ENCODE measurements at regions not wholly inside any gene's neighbourhood (a gene's known extent, or its start where the extent isn't known, plus 50 kb on each side); places are given as distances from the start of the nearest gene placed in this dataset.

DNA sequence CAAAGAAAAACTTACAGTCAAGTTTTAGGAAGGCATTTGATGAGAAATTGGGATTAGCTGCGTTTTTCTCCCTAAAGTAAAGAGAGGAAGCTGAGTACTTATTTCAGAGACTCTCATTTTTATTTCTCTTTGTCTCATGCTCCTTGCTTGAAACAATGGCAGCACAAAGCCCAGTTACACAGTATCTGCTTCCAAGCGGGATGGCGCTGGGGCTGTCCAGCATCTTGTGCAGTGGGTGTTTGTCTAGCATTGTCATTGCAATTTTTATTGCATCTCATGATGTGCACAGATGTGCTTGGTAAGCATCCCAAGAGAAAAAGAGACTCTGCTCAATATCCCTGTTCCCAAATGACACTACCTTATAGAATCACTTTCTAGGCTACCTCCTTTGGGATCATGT, 102.8 kb upstream of the ZNF521 start:
- no peaks in the 10 kb centered on the region for H3K4me1 Mint-ChIP-seq
- H3K9me3 ChIP-seq (ENCODE audit: control insufficient read depth in 2 of 3, low read length in 3 of 3): no peaks in the 10 kb centered on the region
- no peaks in the 10 kb centered on the region for H3K4me1 ChIP-seq (ENCODE audit: control insufficient read depth in 2 of 2, insufficient read depth in 2 of 2, low read length in 2 of 2)
- H3K4me3 ChIP-seq (ENCODE audit: low read length): no peak overlapping the region
- ATAC-seq (no peak), DNase-seq (no peak)
- H3K27ac ChIP-seq (ENCODE audit: low read depth, low read length): no peak overlapping the region
- ChIA-PET POLR2A (no interaction called here), CTCF (no interaction called here)
- intact Hi-C loops (cut with micrococcal nuclease): no loop called here
- H3K4me3 Mint-ChIP-seq: no peak overlapping the region
- peaks cover 0 to 15% (median 3%) of the 10 kb centered on the region in 11 donors for H3K9me3 Mint-ChIP-seq
- no peaks in the 10 kb centered on the region for H3K36me3 ChIP-seq (ENCODE audit: control insufficient read depth in 2 of 3, insufficient read depth in 3 of 3, low read length in 3 of 3)
- peaks cover 0 to 13% (median 5%) of the 10 kb centered on the region in 5 donors for H3K27me3 Mint-ChIP-seq
- H3K27ac Mint-ChIP-seq: no peak overlapping the region
- H3K36me3 Mint-ChIP-seq: no peaks in the 10 kb centered on the region
- H3K27me3 ChIP-seq (ENCODE audit: control insufficient read depth in 2 of 2, insufficient read depth in 2 of 2, low read length in 2 of 2): no peaks in the 10 kb centered on the region

DNA sequence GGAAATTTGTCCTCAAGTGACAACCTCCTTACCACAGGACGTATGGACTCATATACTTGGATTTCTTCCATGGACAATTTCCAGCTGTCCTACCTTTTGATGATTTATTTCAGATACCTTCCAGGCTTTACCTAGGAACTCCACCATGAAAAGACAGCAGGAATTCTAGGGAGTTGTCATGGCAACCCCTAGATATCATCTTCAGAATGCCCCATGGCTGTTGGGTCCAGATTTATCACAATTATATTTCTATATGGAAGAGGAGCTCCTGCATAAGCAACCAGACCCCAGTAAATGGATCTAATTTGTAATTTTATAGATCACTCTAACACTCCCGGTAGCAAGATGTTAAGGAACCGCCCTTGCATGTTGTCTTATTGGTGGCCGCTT, 102.3 kb upstream of the ZNF521 start:
- DNase-seq (no peak), ATAC-seq (no peak)
- Mint-ChIP-seq H3K27ac (no peak overlapping the region), H3K27me3 (peaks cover 0 to 13% (median 5%) of the 10 kb centered on the region in 5 donors), H3K4me3 (no peak overlapping the region), H3K9me3 (peaks cover 0 to 15% (median 3%) of the 10 kb centered on the region in 11 donors), H3K36me3 (no peaks in the 10 kb centered on the region), H3K4me1 (no peaks in the 10 kb centered on the region)
- H3K27me3 ChIP-seq (ENCODE audit: control insufficient read depth in 2 of 2, insufficient read depth in 2 of 2, low read length in 2 of 2): no peaks in the 10 kb centered on the region
- intact Hi-C loops (cut with micrococcal nuclease): no loop called here
- no peaks in the 10 kb centered on the region for H3K4me1 ChIP-seq (ENCODE audit: control insufficient read depth in 2 of 2, insufficient read depth in 2 of 2, low read length in 2 of 2)
- H3K9me3 ChIP-seq (ENCODE audit: control insufficient read depth in 2 of 3, low read length in 3 of 3): no peaks in the 10 kb centered on the region
- H3K4me3 ChIP-seq (ENCODE audit: low read length): no peak overlapping the region
- no peaks in the 10 kb centered on the region for H3K36me3 ChIP-seq (ENCODE audit: control insufficient read depth in 2 of 3, insufficient read depth in 3 of 3, low read length in 3 of 3)
- POLR2A ChIA-PET: no interaction called here
- CTCF ChIA-PET: no interaction called here
- H3K27ac ChIP-seq (ENCODE audit: low read depth, low read length): no peak overlapping the region

DNA sequence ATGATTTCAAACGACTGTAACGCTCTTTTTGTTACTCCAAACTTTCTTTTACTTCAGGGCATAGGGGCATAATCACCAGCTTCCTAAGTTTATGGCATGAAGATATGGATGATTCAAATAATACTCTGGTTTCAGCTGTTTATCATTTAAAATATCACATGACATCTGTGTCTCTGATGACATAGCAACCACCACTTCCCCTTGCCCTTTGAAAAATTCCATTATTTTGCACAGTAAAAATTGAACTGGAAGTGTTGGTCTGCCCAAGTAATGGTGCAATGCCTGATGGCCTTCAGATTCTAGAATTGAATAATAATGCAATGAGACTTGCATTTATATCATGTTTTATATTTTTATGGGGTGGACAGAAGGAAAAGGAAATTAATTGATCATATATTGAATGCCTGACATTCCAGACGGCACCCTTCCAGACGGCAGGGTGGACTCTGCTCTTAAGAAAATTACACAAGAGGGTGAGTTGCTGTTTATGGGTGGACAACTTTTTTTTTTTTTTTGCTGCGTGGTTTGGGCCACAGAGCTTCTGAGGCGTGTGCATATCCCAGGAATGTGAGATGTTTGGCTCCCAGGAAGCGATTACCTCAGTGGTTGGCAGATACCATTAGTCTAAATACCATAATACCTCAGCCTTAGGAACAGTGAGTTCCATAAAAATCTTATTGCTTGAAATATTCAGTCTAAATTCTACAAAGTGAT, 101.7 kb upstream of the ZNF521 start:
- peaks cover 0 to 13% (median 5%) of the 10 kb centered on the region in 5 donors for H3K27me3 Mint-ChIP-seq
- H3K4me1 Mint-ChIP-seq: no peaks in the 10 kb centered on the region
- Histone ChIP-seq H3K36me3 (ENCODE audit: control insufficient read depth in 2 of 3, insufficient read depth in 3 of 3, low read length in 3 of 3) (no peaks in the 10 kb centered on the region), H3K9me3 (ENCODE audit: control insufficient read depth in 2 of 3, low read length in 3 of 3) (no peaks in the 10 kb centered on the region), H3K27ac (ENCODE audit: low read depth, low read length) (no peak overlapping the region), H3K4me3 (ENCODE audit: low read length) (no peak overlapping the region), H3K27me3 (ENCODE audit: control insufficient read depth in 2 of 2, insufficient read depth in 2 of 2, low read length in 2 of 2) (no peaks in the 10 kb centered on the region), H3K4me1 (ENCODE audit: control insufficient read depth in 2 of 2, insufficient read depth in 2 of 2, low read length in 2 of 2) (no peaks in the 10 kb centered on the region)
- DNase-seq (no peak), ATAC-seq (no peak)
- H3K9me3 Mint-ChIP-seq: peaks cover 0 to 17% (median 5%) of the 10 kb centered on the region in 11 donors
- no peak overlapping the region for H3K27ac Mint-ChIP-seq
- intact Hi-C loops (cut with micrococcal nuclease): no loop called here
- POLR2A ChIA-PET: no interaction called here
- CTCF ChIA-PET: no interaction called here
- H3K36me3 Mint-ChIP-seq: no peaks in the 10 kb centered on the region
- H3K4me3 Mint-ChIP-seq: no peak overlapping the region

DNA sequence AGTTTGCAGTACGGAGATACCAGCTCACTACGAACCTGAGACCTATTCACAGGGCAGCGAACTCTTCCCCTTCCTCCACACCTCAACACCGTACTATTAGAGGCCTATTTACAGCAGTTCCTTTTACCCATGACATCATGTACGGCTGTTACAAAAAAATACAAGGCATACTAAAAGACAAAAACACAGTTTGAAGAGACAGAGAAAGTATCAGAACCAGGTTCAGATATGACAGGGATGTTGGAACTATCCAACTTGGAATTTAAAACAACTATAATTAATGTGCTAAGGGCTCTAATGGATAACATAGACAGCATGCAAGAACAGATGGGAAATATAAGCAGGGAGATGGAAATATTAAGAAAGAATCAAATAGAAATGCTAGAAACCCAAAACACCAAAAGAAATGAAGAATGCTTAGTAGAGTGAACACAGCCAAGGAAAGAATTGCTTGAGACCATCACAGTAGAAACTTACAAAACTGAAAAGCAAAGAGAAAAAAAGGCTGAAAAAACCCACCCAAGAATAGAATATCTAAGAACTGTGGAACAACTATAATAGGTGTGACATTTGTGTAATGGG, 99.2 kb upstream of the ZNF521 start:
- Histone ChIP-seq H3K27ac (ENCODE audit: low read depth, low read length) (no peak overlapping the region), H3K36me3 (ENCODE audit: control insufficient read depth in 2 of 3, insufficient read depth in 3 of 3, low read length in 3 of 3) (no peaks in the 10 kb centered on the region), H3K4me1 (ENCODE audit: control insufficient read depth in 2 of 2, insufficient read depth in 2 of 2, low read length in 2 of 2) (no peaks in the 10 kb centered on the region), H3K4me3 (ENCODE audit: low read length) (no peak overlapping the region), H3K9me3 (ENCODE audit: control insufficient read depth in 2 of 3, low read length in 3 of 3) (no peaks in the 10 kb centered on the region), H3K27me3 (ENCODE audit: control insufficient read depth in 2 of 2, insufficient read depth in 2 of 2, low read length in 2 of 2) (no peaks in the 10 kb centered on the region)
- H3K27me3 Mint-ChIP-seq: peaks cover 0 to 5% (median 0%) of the 10 kb centered on the region in 5 donors
- DNase-seq: no peak
- no peak overlapping the region for H3K4me3 Mint-ChIP-seq
- H3K9me3 Mint-ChIP-seq: peaks cover 0 to 11% (median 6%) of the 10 kb centered on the region in 11 donors
- no peaks in the 10 kb centered on the region for H3K4me1 Mint-ChIP-seq
- intact Hi-C loops (cut with micrococcal nuclease): no loop called here
- H3K36me3 Mint-ChIP-seq: peaks cover 0 to 3% (median 0%) of the 10 kb centered on the region in 5 donors
- H3K27ac Mint-ChIP-seq: no peak overlapping the region
- ATAC-seq: no peak
- CTCF ChIA-PET: no interaction called here
- POLR2A ChIA-PET: no interaction called here

DNA sequence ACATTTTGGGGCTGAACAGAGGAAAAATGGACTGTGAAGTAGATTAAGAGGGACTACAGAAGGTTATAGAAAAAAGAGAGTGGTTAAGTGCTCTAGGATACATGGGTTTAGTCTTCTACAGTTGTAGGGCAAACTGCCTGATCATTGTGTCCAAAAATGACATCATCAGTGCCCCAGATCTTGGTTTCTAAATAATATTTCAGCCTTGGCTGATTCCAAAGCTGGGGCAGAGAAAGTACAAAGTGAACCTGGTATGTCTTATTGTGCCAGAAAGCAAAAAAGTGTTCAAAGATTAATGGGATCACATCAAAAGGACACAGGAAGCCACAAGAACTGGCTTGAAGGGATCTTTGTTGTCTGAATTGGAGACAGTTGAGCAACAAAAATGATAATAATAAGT, 97.1 kb upstream of the ZNF521 start:
- ChIA-PET POLR2A (no interaction called here), CTCF (no interaction called here)
- no peak overlapping the region for H3K4me3 Mint-ChIP-seq
- peaks cover 0 to 10% (median 6%) of the 10 kb centered on the region in 11 donors for H3K9me3 Mint-ChIP-seq
- no peaks in the 10 kb centered on the region for H3K4me1 ChIP-seq (ENCODE audit: control insufficient read depth in 2 of 2, insufficient read depth in 2 of 2, low read length in 2 of 2)
- H3K36me3 ChIP-seq (ENCODE audit: control insufficient read depth in 2 of 3, insufficient read depth in 3 of 3, low read length in 3 of 3): no peaks in the 10 kb centered on the region
- ATAC-seq (no peak), DNase-seq (no peak)
- H3K9me3 ChIP-seq (ENCODE audit: control insufficient read depth in 2 of 3, low read length in 3 of 3): no peaks in the 10 kb centered on the region
- H3K36me3 Mint-ChIP-seq: peaks cover 0 to 3% (median 0%) of the 10 kb centered on the region in 5 donors
- H3K27ac Mint-ChIP-seq: no peak overlapping the region
- intact Hi-C loops (cut with micrococcal nuclease): no loop called here
- no peak overlapping the region for H3K27ac ChIP-seq (ENCODE audit: low read depth, low read length)
- peaks cover 0 to 5% (median 0%) of the 10 kb centered on the region in 5 donors for H3K27me3 Mint-ChIP-seq
- H3K27me3 ChIP-seq (ENCODE audit: control insufficient read depth in 2 of 2, insufficient read depth in 2 of 2, low read length in 2 of 2): no peaks in the 10 kb centered on the region
- no peak overlapping the region for H3K4me3 ChIP-seq (ENCODE audit: low read length)
- H3K4me1 Mint-ChIP-seq: no peaks in the 10 kb centered on the region

DNA sequence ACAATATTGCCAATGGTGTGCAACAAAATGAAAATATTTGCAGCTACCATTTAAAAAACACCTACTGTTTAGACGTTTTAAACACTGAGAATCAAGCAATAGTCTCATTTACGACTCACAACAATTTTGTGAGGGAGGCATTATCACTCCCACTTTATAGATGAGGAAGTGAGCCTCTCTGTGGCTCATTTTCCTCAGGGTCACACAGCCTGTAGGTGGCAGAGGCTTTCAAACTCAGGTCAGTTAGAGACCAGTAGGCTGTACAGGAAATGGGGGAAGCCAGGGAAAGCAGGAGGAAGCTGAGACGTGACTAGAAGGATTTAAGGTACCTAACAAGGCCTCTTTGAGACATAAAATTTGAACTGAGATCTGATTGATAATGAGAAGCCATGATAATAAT, 95.0 kb upstream of the ZNF521 start:
- POLR2A ChIA-PET: no interaction called here
- Mint-ChIP-seq H3K4me3 (no peak overlapping the region), H3K4me1 (peaks cover 0 to 1% (median 0%) of the 10 kb centered on the region in 7 donors), H3K9me3 (peaks cover 0 to 10% (median 6%) of the 10 kb centered on the region in 11 donors), H3K27me3 (peaks cover 0 to 5% (median 0%) of the 10 kb centered on the region in 5 donors), H3K36me3 (peaks cover 0 to 3% (median 0%) of the 10 kb centered on the region in 5 donors), H3K27ac (no peak overlapping the region)
- Histone ChIP-seq H3K36me3 (ENCODE audit: control insufficient read depth in 2 of 3, insufficient read depth in 3 of 3, low read length in 3 of 3) (no peaks in the 10 kb centered on the region), H3K4me3 (ENCODE audit: low read length) (no peak overlapping the region), H3K9me3 (ENCODE audit: control insufficient read depth in 2 of 3, low read length in 3 of 3) (no peaks in the 10 kb centered on the region), H3K27ac (ENCODE audit: low read depth, low read length) (no peak overlapping the region), H3K27me3 (ENCODE audit: control insufficient read depth in 2 of 2, insufficient read depth in 2 of 2, low read length in 2 of 2) (no peaks in the 10 kb centered on the region), H3K4me1 (ENCODE audit: control insufficient read depth in 2 of 2, insufficient read depth in 2 of 2, low read length in 2 of 2) (no peaks in the 10 kb centered on the region)
- CTCF ChIA-PET: no interaction called here
- ATAC-seq: no peak
- no peak for DNase-seq
- intact Hi-C loops (cut with micrococcal nuclease): no loop called here

DNA sequence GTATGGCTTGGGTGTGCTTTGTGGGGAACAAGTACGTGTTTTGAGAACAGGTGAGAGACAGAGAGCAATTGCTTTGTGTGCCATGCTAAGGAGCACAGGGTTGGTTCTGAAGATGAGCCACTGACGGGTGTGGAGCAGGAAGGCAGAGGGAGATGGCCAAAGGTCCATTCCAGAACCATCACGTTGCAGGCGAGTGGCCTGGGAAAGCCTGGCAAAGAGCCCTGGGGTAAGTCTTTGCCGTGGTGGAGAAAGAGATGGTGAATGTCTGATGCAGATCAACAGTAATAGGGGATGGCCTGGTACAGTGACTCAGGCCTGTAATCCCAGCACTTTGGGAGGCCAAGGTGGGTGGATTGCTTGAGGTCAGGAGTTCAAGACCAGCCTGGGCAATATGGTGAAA, 93.5 kb upstream of the ZNF521 start:
- POLR2A ChIA-PET: no interaction called here
- Histone ChIP-seq H3K27ac (ENCODE audit: low read depth, low read length) (no peak overlapping the region), H3K4me3 (ENCODE audit: low read length) (no peak overlapping the region), H3K9me3 (ENCODE audit: control insufficient read depth in 2 of 3, low read length in 3 of 3) (peaks cover 0 to 1% (median 0%) of the 10 kb centered on the region in 3 experiments), H3K36me3 (ENCODE audit: control insufficient read depth in 2 of 3, insufficient read depth in 3 of 3, low read length in 3 of 3) (no peaks in the 10 kb centered on the region), H3K4me1 (ENCODE audit: control insufficient read depth in 2 of 2, insufficient read depth in 2 of 2, low read length in 2 of 2) (no peaks in the 10 kb centered on the region), H3K27me3 (ENCODE audit: control insufficient read depth in 2 of 2, insufficient read depth in 2 of 2, low read length in 2 of 2) (no peaks in the 10 kb centered on the region)
- H3K36me3 Mint-ChIP-seq: peaks cover 0 to 3% (median 0%) of the 10 kb centered on the region in 5 donors
- no peak overlapping the region for H3K27ac Mint-ChIP-seq
- peaks cover 0 to 9% (median 2%) of the 10 kb centered on the region in 11 donors for H3K9me3 Mint-ChIP-seq
- no peak for DNase-seq
- no peak for ATAC-seq
- H3K27me3 Mint-ChIP-seq: peaks cover 0 to 5% (median 0%) of the 10 kb centered on the region in 5 donors
- H3K4me1 Mint-ChIP-seq: peaks cover 0 to 1% (median 0%) of the 10 kb centered on the region in 7 donors
- intact Hi-C loops (cut with micrococcal nuclease): no loop called here
- H3K4me3 Mint-ChIP-seq: no peak overlapping the region
- CTCF ChIA-PET: no interaction called here

Data from naive thymus-derived CD4-positive, alpha-beta T cell (primary cell).